ENCODE measurements at regions not wholly inside any gene's neighbourhood (a gene's known extent, or its start where the extent isn't known, plus 50 kb on each side); places are given as distances from the start of the nearest gene placed in this dataset.

- Histone ChIP-seq H2AFZ (ENCODE audit: low read length) (no peak overlapping the region), H2BK20ac (ENCODE audit: low read depth, low read length, poor library complexity, severe bottlenecking) (no peak overlapping the region), H4K8ac (replicated peaks; ENCODE audit: insufficient read length, low read depth, low read length) (no peak overlapping the region), H3K4me2 (ENCODE audit: insufficient read depth, insufficient read length, low read length) (no peak overlapping the region), H3K9me3 (ENCODE audit: control insufficient read depth, low read depth, low read length) (no peaks in the 10 kb centered on the region), H3K9ac (ENCODE audit: extremely low read depth, insufficient read length, low read length) (no peak overlapping the region), H3T11ph (ENCODE audit: low read length) (no peak overlapping the region), H3K4ac (ENCODE audit: low read depth, low read length) (no peak overlapping the region), H3K56ac (ENCODE audit: insufficient read length, low read depth, low read length) (no peak overlapping the region), H2BK12ac (ENCODE audit: insufficient read length, low read depth, low read length) (no peak overlapping the region), H2BK120ac (ENCODE audit: low read depth, low read length, poor library complexity, severe bottlenecking) (no peak overlapping the region), H3K14ac (ENCODE audit: insufficient read depth, low read length) (no peak overlapping the region), H2BK15ac (ENCODE audit: low read depth, low read length) (no peak overlapping the region), H3K79me1 (ENCODE audit: insufficient read depth, low read depth, low read length, poor library complexity, severe bottlenecking) (no peaks in the 10 kb centered on the region), H3K4me1 (ENCODE audit: insufficient read depth, low read length) (peaks cover 9% of the 10 kb centered on the region; the same call in 1 of the 2 replicates), H4K5ac (ENCODE audit: insufficient read length, low read depth, low read length) (no peak overlapping the region), H2BK5ac (ENCODE audit: insufficient read length, low read length) (no peak overlapping the region), H3K27me3 (ENCODE audit: insufficient read depth, low read length) (no peaks in the 10 kb centered on the region), H3K23ac (ENCODE audit: insufficient read length, low read depth, low read length) (no peak overlapping the region), H4K20me1 (ENCODE audit: control insufficient read depth, insufficient read depth, insufficient read length) (no peaks in the 10 kb centered on the region), H3K79me2 (ENCODE audit: insufficient read depth, low read length) (no peaks in the 10 kb centered on the region), H2AK5ac (ENCODE audit: insufficient read length, low read length) (no peak overlapping the region), H4K91ac (ENCODE audit: insufficient read length, low read depth, low read length) (no peak overlapping the region), H3K27ac (ENCODE audit: insufficient read length, low read depth, low read length) (no peak overlapping the region), H3K23me2 (ENCODE audit: insufficient read length, low read depth, low read length, poor library complexity, severe bottlenecking) (no peaks in the 10 kb centered on the region), H3K18ac (ENCODE audit: insufficient read length, low read depth, low read length) (no peak overlapping the region)
- Mint-ChIP-seq H3K27ac (no peak overlapping the region), H3K36me3 (ENCODE audit: insufficient read depth in 1 of 3, low read depth in 3 of 3) (no peaks in the 10 kb centered on the region; a peak in 1 of 7 replicates), H3K4me1 (peaks cover 23 to 32% of the 10 kb centered on the region in 2 experiments), H3K9me3 (no peaks in the 10 kb centered on the region), H3K27me3 (ENCODE audit: low read depth) (no peaks in the 10 kb centered on the region), H3K4me3 (no peak overlapping the region)
- no peak for TF ChIP-seq CTCF (conservative IDR thresholded peaks at IDR 0.05)
- WGBS (ENCODE audit: extremely low coverage, insufficient read length, low lambda C conversion rate), result no CpG with 5 or more reads among the region's 2 CpGs
- no peak for DNase-seq
These were observed 164.7 kb upstream of the NSMCE3 start for GRCh38 chr15:29434280-29434679.

Data from H9 (cell line).